Activated gamma-delta T cell (primary cell): ENCODE measurements at regions not wholly inside any gene's neighbourhood (a gene's known extent, or its start where the extent isn't known, plus 50 kb on each side); places are given as distances from the start of the nearest gene placed in this dataset.
"Not testable (repeated sequence)": the region's sequence is repeated elsewhere in the genome, so short reads cannot be mapped to it uniquely, and the experiment has no call there.

Source experiments
- DNase-seq: peaks from one replicate; lab custom pipeline; 2025; lab: John Stamatoyannopoulos, UW

GRCh38 chr6:37078814-37079213, 73.4 kb downstream of the FGD2 start:
- DNase-seq: no peak

- no peak for DNase-seq
These were observed 75.7 kb downstream of the FGD2 start for GRCh38 chr6:37081042-37081607.

- no peak for DNase-seq
These were observed 77.1 kb downstream of the FGD2 start for GRCh38 chr6:37082390-37083130.

GRCh38 chr6:37083243-37084138, 78.0 kb downstream of the FGD2 start:
- DNase-seq: no peak

- DNase-seq: not testable (repeated sequence)
These were observed 79.2 kb downstream of the FGD2 start for GRCh38 chr6:37084665-37085064.

GRCh38 chr6:37085198-37085597, 79.7 kb downstream of the FGD2 start:
- DNase-seq: no peak

- DNase-seq: no peak
These were observed 81.1 kb upstream of the PIM1 start for GRCh38 chr6:37088897-37089296.

- DNase-seq: no peak
These were observed 80.2 kb upstream of the PIM1 start for GRCh38 chr6:37089783-37090182.

- not testable (repeated sequence) for DNase-seq
These were observed 78.8 kb upstream of the PIM1 start for GRCh38 chr6:37091104-37091503.

- DNase-seq: not testable (repeated sequence)
These were observed 78.4 kb upstream of the PIM1 start for GRCh38 chr6:37091586-37091985.

- DNase-seq: no peak
These were observed 76.8 kb upstream of the PIM1 start for GRCh38 chr6:37092923-37093727.

- no peak for DNase-seq
These were observed 76.3 kb upstream of the PIM1 start for GRCh38 chr6:37093728-37094069.

GRCh38 chr6:37095997-37096396, 74.0 kb upstream of the PIM1 start:
- DNase-seq: no peak

GRCh38 chr6:37097335-37097734, 72.6 kb upstream of the PIM1 start:
- DNase-seq: no peak

GRCh38 chr6:37099442-37099841, 70.5 kb upstream of the PIM1 start:
- DNase-seq: no peak

GRCh38 chr6:37100745-37101144, 69.2 kb upstream of the PIM1 start:
- DNase-seq: no peak

GRCh38 chr6:37101991-37102298, 68.0 kb upstream of the PIM1 start:
- DNase-seq: no peak

- DNase-seq: peak; percentile 65
These were observed 67.4 kb upstream of the PIM1 start for GRCh38 chr6:37102299-37103168.

GRCh38 chr6:37103169-37104039, 66.5 kb upstream of the PIM1 start:
- DNase-seq: no peak

GRCh38 chr6:37104824-37105147, 65.2 kb upstream of the PIM1 start:
- no peak for DNase-seq
